Right atrium auricular region (tissue), 2 donors: ENCODE measurements at regions not wholly inside any gene's neighbourhood (a gene's known extent, or its start where the extent isn't known, plus 50 kb on each side); places are given as distances from the start of the nearest gene placed in this dataset.

Experiments used
- DNase-seq: peaks from one replicate; pipeline ENCODE4 v3.0.0-alpha.2; 2019; ENCODE audit warnings: low spot score
- H3K27ac ChIP-seq, 2 donors: fragments of 200-600 bp; sonication (generic); 1 replicate in 1 of 2; 2 replicates in 1 of 2; pipeline ENCODE4 v1.5.1; 2016 to 2019
- H3K27me3 ChIP-seq, 2 donors: fragments of 200-600 bp; sonication (generic); one replicate each; pipeline versions ENCODE4 v1.5.1 to v1.6.0; 2017 to 2019
- H3K36me3 ChIP-seq: fragments of 200-600 bp; sonication (generic); one replicate; pipeline ENCODE4 v1.5.1; 2016
- H3K4me1 ChIP-seq, 2 donors: fragments of 200-600 bp; sonication (generic); one replicate each; pipeline versions ENCODE4 v1.5.1 to v1.6.0; 2017 to 2019
- H3K4me3 ChIP-seq, 2 donors: fragments of 200-600 bp; sonication (generic); 1 replicate in 1 of 2; 2 replicates in 1 of 2; pipeline ENCODE4 v1.5.1; 2017 to 2019; ENCODE audit warnings: mild to moderate bottlenecking in 1 of 2, moderate library complexity in 1 of 2
- H3K9me3 ChIP-seq, 2 donors: fragments of 200-600 bp; sonication (generic); one replicate each; pipeline ENCODE4 v1.5.1; 2019
- CTCF ChIP-seq, 2 donors: fragments of 200-600 bp; sonication (generic); IDR thresholded peaks; one replicate each; pipeline ENCODE4 v1.5.1; 2019; ENCODE audit warnings: antibody characterized with exemption in 2 of 2

GRCh38 chr20:48102076-48102787 is 317.0 kb upstream of the SULF2 start:
- Histone ChIP-seq H3K4me1 (no peaks in the 10 kb centered on the region), H3K4me3 (no peak overlapping the region), H3K27ac (no peak overlapping the region), H3K9me3 (peaks cover 0 to 14% of the 10 kb centered on the region in 2 donors), H3K36me3 (no peaks in the 10 kb centered on the region), H3K27me3 (no peaks in the 10 kb centered on the region)
- DNase-seq: no peak
- no peak for TF ChIP-seq CTCF (IDR thresholded peaks at IDR 0.05)

GRCh38 chr20:48100483-48100882 is 315.2 kb upstream of the SULF2 start:
- no peaks in the 10 kb centered on the region for H3K4me1 ChIP-seq
- no peak overlapping the region for H3K27ac ChIP-seq
- H3K4me3 ChIP-seq: no peak overlapping the region
- H3K27me3 ChIP-seq: no peaks in the 10 kb centered on the region
- TF ChIP-seq CTCF (IDR thresholded peaks at IDR 0.05): no peak
- no peaks in the 10 kb centered on the region for H3K36me3 ChIP-seq
- peaks cover 0 to 5% of the 10 kb centered on the region in 2 donors for H3K9me3 ChIP-seq
- no peak for DNase-seq

- Histone ChIP-seq H3K27ac (no peak overlapping the region), H3K36me3 (no peaks in the 10 kb centered on the region), H3K4me3 (no peak overlapping the region), H3K27me3 (no peaks in the 10 kb centered on the region), H3K9me3 (no peaks in the 10 kb centered on the region), H3K4me1 (no peaks in the 10 kb centered on the region)
- no peak for TF ChIP-seq CTCF (IDR thresholded peaks at IDR 0.05)
- DNase-seq: no peak
Measured at GRCh38 chr20:48098866-48099265, 313.6 kb upstream of the SULF2 start.

GRCh38 chr20:48098099-48098498 is 312.8 kb upstream of the SULF2 start:
- Histone ChIP-seq H3K27me3 (no peaks in the 10 kb centered on the region), H3K36me3 (no peaks in the 10 kb centered on the region), H3K4me3 (no peak overlapping the region), H3K27ac (no peak overlapping the region), H3K4me1 (no peaks in the 10 kb centered on the region), H3K9me3 (no peaks in the 10 kb centered on the region)
- no peak for DNase-seq
- no peak for TF ChIP-seq CTCF (IDR thresholded peaks at IDR 0.05)

GRCh38 chr20:48096957-48097890 is 311.9 kb upstream of the SULF2 start:
- Histone ChIP-seq H3K27ac (no peak overlapping the region), H3K27me3 (no peaks in the 10 kb centered on the region), H3K36me3 (no peaks in the 10 kb centered on the region), H3K4me3 (no peak overlapping the region), H3K4me1 (no peaks in the 10 kb centered on the region), H3K9me3 (no peaks in the 10 kb centered on the region)
- DNase-seq: no peak
- no peak for TF ChIP-seq CTCF (IDR thresholded peaks at IDR 0.05)
